ENCODE measurements at regions not wholly inside any gene's neighbourhood (a gene's known extent, or its start where the extent isn't known, plus 50 kb on each side); places are given as distances from the start of the nearest gene placed in this dataset.

DNA sequence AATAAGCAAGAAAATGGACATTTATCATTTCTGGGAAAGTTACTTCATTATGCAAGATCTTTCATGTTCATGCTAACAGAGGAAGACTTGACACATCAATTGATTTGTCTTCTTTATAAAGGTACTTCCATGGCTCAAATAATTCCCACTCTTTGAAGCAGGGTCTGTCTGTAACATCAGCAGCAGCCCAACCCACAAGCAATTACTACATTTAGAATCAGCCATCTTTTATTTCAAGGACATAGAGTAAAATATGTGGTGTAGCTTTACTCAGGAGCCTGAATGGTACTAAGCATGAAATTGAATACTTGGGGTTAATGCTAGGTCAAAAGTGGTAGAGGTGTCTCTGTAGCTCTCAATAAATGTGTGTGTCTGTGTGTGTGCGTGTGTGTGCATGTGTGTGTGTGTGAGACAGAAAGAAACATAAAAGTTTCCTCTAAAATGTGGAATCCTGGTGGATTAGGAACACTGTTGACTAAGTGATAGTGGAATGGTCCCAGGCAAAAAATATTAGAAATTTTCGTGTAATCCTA, 581.1 kb downstream of the CAAP1 start:
- TF ChIP-seq, protein P1, sequence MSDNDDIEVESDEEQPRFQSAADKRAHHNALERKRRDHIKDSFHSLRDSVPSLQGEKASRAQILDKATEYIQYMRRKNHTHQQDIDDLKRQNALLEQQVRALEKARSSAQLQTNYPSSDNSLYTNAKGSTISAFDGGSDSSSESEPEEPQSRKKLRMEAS (IDR thresholded peaks at IDR 0.05), result no peak
- no peak for TF ChIP-seq TCF12 (IDR thresholded peaks at IDR 0.05; ENCODE audit: low read depth)
- no peak for TF ChIP-seq REST (IDR thresholded peaks at IDR 0.05; ENCODE audit: low read depth)
- no peak for TF ChIP-seq YY1 (IDR thresholded peaks at IDR 0.05; ENCODE audit: low read depth)
- TF ChIP-seq CREB1 (IDR thresholded peaks at IDR 0.05; ENCODE audit: low read depth), result no peak
- no peak for TF ChIP-seq TEAD4 (IDR thresholded peaks at IDR 0.05)
- TF ChIP-seq RAD21 (IDR thresholded peaks at IDR 0.05; ENCODE audit: low read depth), result no peak
- no peak for TF ChIP-seq FOXM1 (IDR thresholded peaks at IDR 0.05; ENCODE audit: borderline replicate concordance, low read depth)
- TF ChIP-seq, protein P2, sequence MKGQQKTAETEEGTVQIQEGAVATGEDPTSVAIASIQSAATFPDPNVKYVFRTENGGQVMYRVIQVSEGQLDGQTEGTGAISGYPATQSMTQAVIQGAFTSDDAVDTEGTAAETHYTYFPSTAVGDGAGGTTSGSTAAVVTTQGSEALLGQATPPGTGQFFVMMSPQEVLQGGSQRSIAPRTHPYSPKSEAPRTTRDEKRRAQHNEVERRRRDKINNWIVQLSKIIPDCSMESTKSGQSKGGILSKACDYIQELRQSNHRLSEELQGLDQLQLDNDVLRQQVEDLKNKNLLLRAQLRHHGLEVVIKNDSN (IDR thresholded peaks at IDR 0.05), result no peak
- no peak for TF ChIP-seq TAF1 (IDR thresholded peaks at IDR 0.05; ENCODE audit: low read depth)
- TF ChIP-seq ZBTB7A (IDR thresholded peaks at IDR 0.05; ENCODE audit: low read depth), result no peak
- TF ChIP-seq EP300 (IDR thresholded peaks at IDR 0.05; ENCODE audit: borderline replicate concordance), result no peak
- TF ChIP-seq EGR1 (IDR thresholded peaks at IDR 0.05), result no peak
- TF ChIP-seq NFIC (IDR thresholded peaks at IDR 0.05), result no peak
- TF ChIP-seq CEBPB (IDR thresholded peaks at IDR 0.05), result no peak

- TF ChIP-seq CREB1 (IDR thresholded peaks at IDR 0.05; ENCODE audit: low read depth) (no peak), REST (IDR thresholded peaks at IDR 0.05; ENCODE audit: low read depth) (no peak)
Observed at GRCh38 chr9:26310294-26310693, 582.3 kb downstream of the CAAP1 start.

DNA sequence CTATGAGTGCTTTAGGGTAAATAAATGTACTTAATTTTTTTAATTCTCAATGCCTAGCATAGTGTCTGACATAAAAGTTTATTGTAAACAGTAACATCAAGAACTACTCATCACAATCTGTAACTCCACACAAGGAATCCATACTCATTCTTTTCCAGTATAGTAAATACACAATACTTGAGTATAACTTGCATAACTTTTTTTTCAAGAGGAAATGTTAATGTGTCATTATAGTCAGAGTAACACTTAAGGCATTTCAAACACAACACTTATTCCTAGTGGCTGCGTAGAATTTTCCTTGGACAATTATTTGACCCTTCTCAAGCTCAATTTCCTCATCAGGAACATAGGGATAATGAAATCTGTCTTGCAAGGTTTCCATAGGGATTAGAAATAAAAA, 584.3 kb downstream of the CAAP1 start:
- TF ChIP-seq NFIC (IDR thresholded peaks at IDR 0.05) (no peak), RAD21 (IDR thresholded peaks at IDR 0.05; ENCODE audit: low read depth) (no peak)

DNA sequence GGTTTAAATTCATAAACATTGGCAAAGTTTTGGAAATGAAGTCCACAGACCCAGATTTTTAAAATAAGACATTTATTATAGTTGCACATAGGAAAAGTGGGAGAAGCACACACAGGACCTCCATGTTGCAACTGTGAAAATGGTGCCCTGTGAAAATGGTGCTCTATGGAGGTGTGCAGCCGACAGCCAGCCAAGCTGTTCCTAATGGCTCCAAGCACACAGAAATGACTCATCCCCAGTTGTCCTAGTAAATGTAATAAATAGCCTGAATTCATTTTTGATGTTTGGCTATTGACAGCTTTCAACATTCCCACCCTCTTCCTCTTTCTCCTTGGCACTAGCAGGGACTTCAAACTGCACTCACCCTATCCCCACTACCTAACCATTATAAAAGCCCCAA, 590.9 kb downstream of the CAAP1 start:
- TF ChIP-seq CREB1 (IDR thresholded peaks at IDR 0.05; ENCODE audit: low read depth) (no peak), NFIC (IDR thresholded peaks at IDR 0.05) (no peak), FOXM1 (IDR thresholded peaks at IDR 0.05; ENCODE audit: borderline replicate concordance, low read depth) (no peak), ZBTB7A (IDR thresholded peaks at IDR 0.05; ENCODE audit: low read depth) (no peak), EGR1 (IDR thresholded peaks at IDR 0.05) (no peak), TEAD4 (IDR thresholded peaks at IDR 0.05) (no peak)
- TF ChIP-seq, protein P2 (IDR thresholded peaks at IDR 0.05), result no peak

DNA sequence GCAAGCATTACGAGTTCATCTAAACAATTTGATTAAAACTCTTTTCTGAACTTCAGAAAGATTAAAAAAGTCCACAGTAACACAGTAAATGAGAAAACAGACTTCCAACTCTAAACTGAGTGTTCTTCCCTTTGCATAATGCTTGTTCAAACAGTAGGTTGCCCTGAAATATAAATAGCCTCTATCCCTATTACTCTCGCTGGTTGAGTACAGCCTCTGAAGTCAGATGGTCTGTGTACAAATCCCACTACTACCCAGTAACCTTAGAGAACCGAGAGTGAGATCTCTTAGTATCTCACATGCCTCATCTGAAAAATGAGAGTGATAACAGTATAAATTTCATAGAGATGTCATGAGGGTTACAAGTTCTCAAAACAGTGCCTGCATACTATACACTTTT, 591.6 kb downstream of the CAAP1 start:
- no peak for TF ChIP-seq EGR1 (IDR thresholded peaks at IDR 0.05)
- TF ChIP-seq TCF12 (IDR thresholded peaks at IDR 0.05; ENCODE audit: low read depth), result no peak
- TF ChIP-seq, protein P2 (IDR thresholded peaks at IDR 0.05), result no peak
- TF ChIP-seq ZBTB7A (IDR thresholded peaks at IDR 0.05; ENCODE audit: low read depth), result no peak
- TF ChIP-seq CEBPB (IDR thresholded peaks at IDR 0.05), result no peak
- no peak for TF ChIP-seq TEAD4 (IDR thresholded peaks at IDR 0.05)

GRCh38 chr9:26296910-26297572, 595.6 kb downstream of the CAAP1 start:
- peak; percentile 59; the same call in 1 of the 2 replicates for TF ChIP-seq FOXM1 (IDR thresholded peaks at IDR 0.05; ENCODE audit: borderline replicate concordance, low read depth)
- no peak for TF ChIP-seq RAD21 (IDR thresholded peaks at IDR 0.05; ENCODE audit: low read depth)
- no peak for TF ChIP-seq CREB1 (IDR thresholded peaks at IDR 0.05; ENCODE audit: low read depth)
- peak; percentile 37; the same call in 1 of the 2 replicates for TF ChIP-seq TEAD4 (IDR thresholded peaks at IDR 0.05)
- TF ChIP-seq, protein P2 (IDR thresholded peaks at IDR 0.05), result no peak
- no peak for TF ChIP-seq ZBTB7A (IDR thresholded peaks at IDR 0.05; ENCODE audit: low read depth)
- TF ChIP-seq, protein P1 (IDR thresholded peaks at IDR 0.05), result no peak

All from Ishikawa (cell line).